GM21423 (cell line): ENCODE measurements at regions not wholly inside any gene's neighbourhood (a gene's known extent, or its start where the extent isn't known, plus 50 kb on each side); places are given as distances from the start of the nearest gene placed in this dataset.

Source experiments
- ATAC-seq: cut with Tn5 transposase; IDR thresholded peaks from one replicate; pipeline ENCODE4 v1.9.1; 2021; ENCODE audit warnings: mild to moderate bottlenecking, moderate library complexity; ENCODE audit not compliant: unreplicated experiment

GRCh38 chr1:29437946-29438345 is 201.6 kb downstream of the PTPRU start:
- ATAC-seq: no peak

- no peak for ATAC-seq
These were observed 200.0 kb downstream of the PTPRU start for GRCh38 chr1:29436181-29436785.

GRCh38 chr1:29433830-29434229 is 197.5 kb downstream of the PTPRU start:
- no peak for ATAC-seq

GRCh38 chr1:29431138-29431537 is 194.8 kb downstream of the PTPRU start:
- ATAC-seq: no peak

- ATAC-seq: no peak
These were observed 193.3 kb downstream of the PTPRU start for GRCh38 chr1:29429656-29430055.

GRCh38 chr1:29428997-29429396 is 192.7 kb downstream of the PTPRU start:
- no peak for ATAC-seq

- ATAC-seq: no peak
These were observed 191.9 kb downstream of the PTPRU start for GRCh38 chr1:29428280-29428615.

GRCh38 chr1:29427614-29428279 is 191.4 kb downstream of the PTPRU start:
- ATAC-seq: no peak

- ATAC-seq: no peak
These were observed 190.5 kb downstream of the PTPRU start for GRCh38 chr1:29426701-29427279.

- no peak for ATAC-seq
These were observed 189.3 kb downstream of the PTPRU start for GRCh38 chr1:29425631-29426030.

GRCh38 chr1:29424266-29424665 is 187.9 kb downstream of the PTPRU start:
- ATAC-seq: no peak

- no peak for ATAC-seq
These were observed 183.9 kb downstream of the PTPRU start for GRCh38 chr1:29420202-29420601.

GRCh38 chr1:29417971-29418370 is 181.6 kb downstream of the PTPRU start:
- no peak for ATAC-seq

GRCh38 chr1:29417147-29417858 is 181.0 kb downstream of the PTPRU start:
- ATAC-seq: no peak

GRCh38 chr1:29416267-29417146 is 180.2 kb downstream of the PTPRU start:
- no peak for ATAC-seq

- ATAC-seq: no peak
These were observed 179.5 kb downstream of the PTPRU start for GRCh38 chr1:29415861-29416260.

GRCh38 chr1:29415156-29415830 is 179.0 kb downstream of the PTPRU start:
- ATAC-seq: no peak

GRCh38 chr1:29414086-29414485 is 177.8 kb downstream of the PTPRU start:
- ATAC-seq: no peak

GRCh38 chr1:29413661-29414060 is 177.3 kb downstream of the PTPRU start:
- no peak for ATAC-seq

- no peak for ATAC-seq
These were observed 176.3 kb downstream of the PTPRU start for GRCh38 chr1:29412591-29412990.
